ENCODE measurements at regions not wholly inside any gene's neighbourhood (a gene's known extent, or its start where the extent isn't known, plus 50 kb on each side); places are given as distances from the start of the nearest gene placed in this dataset.

- TF ChIP-seq CTCF (IDR thresholded peaks at IDR 0.05) (no peak), POLR2A (IDR thresholded peaks at IDR 0.05) (no peak), EP300 (IDR thresholded peaks at IDR 0.05) (no peak)
Observed at GRCh38 chr4:45423896-45424295, 697.5 kb upstream of the GNPDA2 start.
